Retina (tissue), 1 donor: ENCODE measurements at regions not wholly inside any gene's neighbourhood (a gene's known extent, or its start where the extent isn't known, plus 50 kb on each side); places are given as distances from the start of the nearest gene placed in this dataset.

Experiments used
- DNase-seq: peaks from one replicate; pipeline ENCODE4 v3.0.0-alpha.2; 2016

- no peak for DNase-seq
These were observed 277.4 kb upstream of the SESN3 start for GRCh38 chr11:95508219-95508890.

GRCh38 chr11:95507794-95508193 is 276.8 kb upstream of the SESN3 start:
- DNase-seq = no peak

- DNase-seq = no peak
These were observed 275.8 kb upstream of the SESN3 start for GRCh38 chr11:95506777-95507176.

- DNase-seq = no peak
These were observed 275.0 kb upstream of the SESN3 start for GRCh38 chr11:95505927-95506426.

GRCh38 chr11:95503047-95503446 is 272.0 kb upstream of the SESN3 start:
- no peak for DNase-seq

- DNase-seq = no peak
These were observed 271.5 kb upstream of the SESN3 start for GRCh38 chr11:95502522-95502921.

- no peak for DNase-seq
These were observed 270.8 kb upstream of the SESN3 start for GRCh38 chr11:95501761-95502266.

- DNase-seq = no peak
These were observed 269.5 kb upstream of the SESN3 start for GRCh38 chr11:95500466-95500865.

- DNase-seq = no peak
These were observed 268.6 kb upstream of the SESN3 start for GRCh38 chr11:95499516-95500135.

- no peak for DNase-seq
These were observed 267.9 kb upstream of the SESN3 start for GRCh38 chr11:95498722-95499425.

- no peak for DNase-seq
These were observed 265.9 kb upstream of the SESN3 start for GRCh38 chr11:95496901-95497300.

GRCh38 chr11:95495706-95496105 is 264.7 kb upstream of the SESN3 start:
- no peak for DNase-seq

GRCh38 chr11:95494856-95495255 is 263.9 kb upstream of the SESN3 start:
- DNase-seq = no peak

- DNase-seq = no peak
These were observed 263.2 kb upstream of the SESN3 start for GRCh38 chr11:95494167-95494566.

- no peak for DNase-seq
These were observed 259.6 kb upstream of the SESN3 start for GRCh38 chr11:95490625-95491024.

- no peak for DNase-seq
These were observed 256.9 kb upstream of the SESN3 start for GRCh38 chr11:95487938-95488337.

- DNase-seq = no peak
These were observed 256.4 kb upstream of the SESN3 start for GRCh38 chr11:95487391-95487790.

GRCh38 chr11:95486979-95487378 is 256.0 kb upstream of the SESN3 start:
- no peak for DNase-seq

- DNase-seq = no peak
These were observed 255.5 kb upstream of the SESN3 start for GRCh38 chr11:95486466-95486865.

- DNase-seq = no peak
These were observed 254.3 kb upstream of the SESN3 start for GRCh38 chr11:95485115-95485900.

- DNase-seq = no peak
These were observed 252.3 kb upstream of the SESN3 start for GRCh38 chr11:95483339-95483738.

- no peak for DNase-seq
These were observed 247.0 kb upstream of the SESN3 start for GRCh38 chr11:95478003-95478402.

GRCh38 chr11:95469258-95469657 is 238.3 kb upstream of the SESN3 start:
- DNase-seq = no peak
